ENCODE measurements at regions not wholly inside any gene's neighbourhood (a gene's known extent, or its start where the extent isn't known, plus 50 kb on each side); places are given as distances from the start of the nearest gene placed in this dataset.

DNA sequence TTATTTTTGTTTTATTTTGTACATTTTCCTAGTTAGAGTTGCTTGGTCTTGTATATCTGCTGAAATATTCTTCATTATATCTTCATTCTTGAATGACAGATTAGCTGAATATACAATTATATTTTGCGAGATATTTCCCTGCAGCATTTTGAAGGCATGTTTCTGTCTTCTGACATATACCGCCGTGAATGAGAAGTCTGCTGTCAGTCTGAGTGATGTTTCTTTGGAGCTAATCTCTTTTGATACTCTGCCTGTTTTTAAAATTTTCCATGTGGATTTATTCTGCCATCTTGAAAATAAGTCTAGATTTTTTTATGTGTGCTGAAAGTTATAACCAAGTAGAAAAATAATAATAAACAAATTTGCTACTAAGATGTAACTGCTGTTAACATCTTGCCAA lies 148.5 kb downstream of the MAGEC1 start:
- TF ChIP-seq, protein P1, sequence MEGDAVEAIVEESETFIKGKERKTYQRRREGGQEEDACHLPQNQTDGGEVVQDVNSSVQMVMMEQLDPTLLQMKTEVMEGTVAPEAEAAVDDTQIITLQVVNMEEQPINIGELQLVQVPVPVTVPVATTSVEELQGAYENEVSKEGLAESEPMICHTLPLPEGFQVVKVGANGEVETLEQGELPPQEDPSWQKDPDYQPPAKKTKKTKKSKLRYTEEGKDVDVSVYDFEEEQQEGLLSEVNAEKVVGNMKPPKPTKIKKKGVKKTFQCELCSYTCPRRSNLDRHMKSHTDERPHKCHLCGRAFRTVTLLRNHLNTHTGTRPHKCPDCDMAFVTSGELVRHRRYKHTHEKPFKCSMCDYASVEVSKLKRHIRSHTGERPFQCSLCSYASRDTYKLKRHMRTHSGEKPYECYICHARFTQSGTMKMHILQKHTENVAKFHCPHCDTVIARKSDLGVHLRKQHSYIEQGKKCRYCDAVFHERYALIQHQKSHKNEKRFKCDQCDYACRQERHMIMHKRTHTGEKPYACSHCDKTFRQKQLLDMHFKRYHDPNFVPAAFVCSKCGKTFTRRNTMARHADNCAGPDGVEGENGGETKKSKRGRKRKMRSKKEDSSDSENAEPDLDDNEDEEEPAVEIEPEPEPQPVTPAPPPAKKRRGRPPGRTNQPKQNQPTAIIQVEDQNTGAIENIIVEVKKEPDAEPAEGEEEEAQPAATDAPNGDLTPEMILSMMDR (IDR thresholded peaks at IDR 0.05) = no peak
- H3K36me3 Mint-ChIP-seq (ENCODE audit: low read depth) = no peaks in the 10 kb centered on the region
- ChIA-PET POLR2A (no interaction called here), CTCF (no interaction called here)
- H3K9me3 Mint-ChIP-seq = no peaks in the 10 kb centered on the region
- H3K27me3 Mint-ChIP-seq = no peaks in the 10 kb centered on the region
- DNase-seq (no peak), ATAC-seq (no peak)
- no peak overlapping the region for H3K27ac Mint-ChIP-seq
- no peak overlapping the region for H3K4me3 Mint-ChIP-seq
- H3K4me1 Mint-ChIP-seq (ENCODE audit: low read depth) = no peaks in the 10 kb centered on the region
- intact Hi-C loops (cut with micrococcal nuclease) = no loop called here

DNA sequence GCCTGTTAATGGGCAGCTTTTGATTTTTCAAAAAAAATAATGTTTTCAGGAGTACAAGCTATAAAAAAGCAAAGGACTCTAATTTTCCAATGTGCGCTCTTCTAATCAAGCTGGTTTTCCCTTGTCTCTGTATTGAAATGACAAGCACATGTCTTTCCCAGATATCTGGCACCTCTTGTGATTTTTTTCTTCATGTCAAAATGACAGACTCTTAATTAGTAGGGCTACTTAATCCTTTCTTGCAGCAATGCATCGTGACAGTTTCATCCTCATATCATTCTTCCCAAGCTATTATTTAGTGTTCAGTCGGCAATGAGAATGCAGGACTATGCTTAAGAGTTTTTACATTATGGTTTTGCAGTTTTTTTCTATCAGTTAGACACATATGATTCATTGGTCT lies 139.5 kb downstream of the MAGEC1 start:
- Mint-ChIP-seq H3K27ac (no peak overlapping the region), H3K36me3 (ENCODE audit: low read depth) (no peaks in the 10 kb centered on the region), H3K4me3 (no peak overlapping the region), H3K9me3 (peaks cover 2% of the 10 kb centered on the region), H3K4me1 (ENCODE audit: low read depth) (no peaks in the 10 kb centered on the region), H3K27me3 (no peaks in the 10 kb centered on the region)
- TF ChIP-seq, protein P1 (IDR thresholded peaks at IDR 0.05) = no peak
- DNase-seq = no peak
- ATAC-seq = no peak
- intact Hi-C loops (cut with micrococcal nuclease) = no loop called here
- POLR2A ChIA-PET = no interaction called here
- CTCF ChIA-PET = no interaction called here

DNA sequence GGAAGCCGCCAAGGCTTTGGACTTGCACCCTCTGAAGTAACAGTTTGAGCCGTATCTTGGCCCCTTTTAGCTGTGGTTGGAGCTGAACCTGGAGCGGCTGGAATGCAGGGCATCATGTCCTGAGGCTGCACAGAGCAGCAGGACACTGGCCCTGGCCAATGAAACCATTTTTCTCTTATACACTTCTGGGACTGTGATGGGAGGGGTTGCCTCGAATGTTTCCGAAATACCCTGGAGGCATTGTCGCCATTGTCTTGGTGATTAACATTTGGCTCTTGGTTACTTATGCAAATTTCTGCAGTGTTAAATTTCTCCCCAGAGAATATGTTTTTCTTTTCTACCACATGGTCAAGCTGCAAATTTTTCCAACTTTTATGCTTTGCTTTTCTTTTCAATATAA lies 137.2 kb downstream of the MAGEC1 start:
- intact Hi-C loops (cut with micrococcal nuclease) = no loop called here
- Mint-ChIP-seq H3K4me3 (no peak overlapping the region), H3K27me3 (no peaks in the 10 kb centered on the region), H3K4me1 (ENCODE audit: low read depth) (no peaks in the 10 kb centered on the region), H3K9me3 (peaks cover 2% of the 10 kb centered on the region), H3K36me3 (ENCODE audit: low read depth) (no peaks in the 10 kb centered on the region), H3K27ac (no peak overlapping the region)
- TF ChIP-seq, protein P1 (IDR thresholded peaks at IDR 0.05) = no peak
- CTCF ChIA-PET = no interaction called here
- DNase-seq = no peak
- no peak for ATAC-seq
- POLR2A ChIA-PET = no interaction called here

DNA sequence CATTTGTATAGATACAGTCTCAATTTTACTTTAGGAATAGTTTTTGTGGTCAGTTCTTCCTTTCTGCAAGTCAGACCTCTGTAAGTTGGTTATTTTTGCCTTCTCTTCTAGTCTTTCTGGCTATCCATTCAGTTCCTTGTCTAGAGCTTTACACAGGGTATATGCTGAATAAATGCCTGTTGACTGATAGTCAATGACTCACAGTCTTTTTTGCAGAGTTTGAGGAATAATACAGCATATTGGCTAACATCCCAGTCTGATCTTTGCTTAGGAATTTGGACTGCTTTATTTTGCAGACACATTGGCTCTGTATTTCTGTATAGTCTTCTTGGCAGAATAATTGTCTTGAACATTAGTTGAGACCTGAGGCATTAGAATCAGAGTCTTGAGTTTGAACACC lies 132.4 kb downstream of the MAGEC1 start:
- H3K4me1 Mint-ChIP-seq (ENCODE audit: low read depth) = no peaks in the 10 kb centered on the region
- POLR2A ChIA-PET = no interaction called here
- DNase-seq = no peak

DNA sequence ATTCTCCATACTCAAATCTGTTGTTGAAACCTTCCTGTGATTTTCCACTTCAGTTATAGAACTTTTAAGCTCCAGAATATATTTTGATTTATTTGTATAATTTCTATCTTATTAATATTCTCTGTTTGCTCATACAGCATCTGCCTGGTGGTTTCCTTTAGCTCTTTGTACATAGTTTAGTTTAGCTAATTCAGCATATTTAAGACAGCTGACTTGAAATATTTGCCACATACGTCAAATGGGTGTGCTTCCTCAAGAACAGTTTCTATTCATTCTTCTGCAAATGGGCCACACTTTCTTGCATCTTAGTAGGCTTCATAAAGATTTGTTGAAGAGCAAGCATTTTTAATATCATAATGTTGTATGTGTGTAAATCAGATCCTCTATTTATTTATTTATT lies 101.8 kb downstream of the MAGEC1 start:
- TF ChIP-seq, protein P1 (IDR thresholded peaks at IDR 0.05) = no peak
- Mint-ChIP-seq H3K36me3 (ENCODE audit: low read depth) (no peaks in the 10 kb centered on the region), H3K4me1 (ENCODE audit: low read depth) (no peaks in the 10 kb centered on the region), H3K27me3 (no peaks in the 10 kb centered on the region), H3K27ac (no peak overlapping the region), H3K9me3 (peaks cover 3% of the 10 kb centered on the region), H3K4me3 (no peak overlapping the region)
- CTCF ChIA-PET = no interaction called here
- no peak for ATAC-seq
- intact Hi-C loops (cut with micrococcal nuclease) = no loop called here
- DNase-seq = no peak
- POLR2A ChIA-PET = no interaction called here

More for the DNA sequence above, 132.4 kb downstream of the MAGEC1 start:
- TF ChIP-seq, protein P1 (IDR thresholded peaks at IDR 0.05) = no peak
- no peak overlapping the region for H3K4me3 Mint-ChIP-seq
- H3K27me3 Mint-ChIP-seq = no peaks in the 10 kb centered on the region
- no peaks in the 10 kb centered on the region for H3K36me3 Mint-ChIP-seq (ENCODE audit: low read depth)
- no peak for ATAC-seq
- intact Hi-C loops (cut with micrococcal nuclease) = no loop called here
- no peaks in the 10 kb centered on the region for H3K9me3 Mint-ChIP-seq
- no peak overlapping the region for H3K27ac Mint-ChIP-seq
- CTCF ChIA-PET = no interaction called here

Measured in activated CD8-positive, alpha-beta T cell treated with anti-CD3 and anti-CD28 coated beads for 36 hours (primary cell).